DMS114 treated with DMSO at 0.1 percent for 48 hours (cell line): ENCODE measurements at regions not wholly inside any gene's neighbourhood (a gene's known extent, or its start where the extent isn't known, plus 50 kb on each side); places are given as distances from the start of the nearest gene placed in this dataset.

ENCODE experiments used
- DNase-seq: peaks from one replicate; lab custom pipeline; 2025; ENCODE audit not compliant: unreplicated experiment; lab: John Stamatoyannopoulos, UW

- DNase-seq: no peak
Measured at GRCh38 chr20:39105551-39105950, 143.4 kb downstream of the DHX35 start.

- no peak for DNase-seq
Measured at GRCh38 chr20:39103732-39104131, 141.6 kb downstream of the DHX35 start.

- no peak for DNase-seq
Measured at GRCh38 chr20:39103305-39103704, 141.2 kb downstream of the DHX35 start.

- DNase-seq: no peak
Measured at GRCh38 chr20:39101895-39102294, 139.8 kb downstream of the DHX35 start.

GRCh38 chr20:39100691-39101090 is 138.5 kb downstream of the DHX35 start:
- DNase-seq: no peak

DNA sequence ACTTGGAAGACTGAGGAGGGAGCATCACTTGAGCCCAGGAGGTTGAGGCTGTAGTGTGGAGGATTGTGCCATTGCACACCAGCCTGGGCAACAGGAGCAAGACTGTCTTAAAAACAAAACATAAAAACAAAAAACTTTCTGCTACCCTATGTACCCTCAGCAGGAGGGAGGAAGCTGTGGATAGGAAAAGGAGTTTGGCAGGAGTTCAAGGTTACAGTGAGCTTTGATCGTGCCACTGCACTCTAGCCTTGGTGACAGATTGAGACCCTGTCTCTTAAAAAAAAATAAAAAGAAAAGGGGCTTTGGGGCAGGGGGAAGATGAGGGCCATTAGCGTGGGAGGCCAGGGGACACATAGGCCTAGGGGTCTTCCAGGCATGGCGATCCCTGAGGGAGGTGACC is 135.7 kb downstream of the DHX35 start:
- no peak for DNase-seq

GRCh38 chr20:39095870-39096269 is 133.7 kb downstream of the DHX35 start:
- no peak for DNase-seq

DNA sequence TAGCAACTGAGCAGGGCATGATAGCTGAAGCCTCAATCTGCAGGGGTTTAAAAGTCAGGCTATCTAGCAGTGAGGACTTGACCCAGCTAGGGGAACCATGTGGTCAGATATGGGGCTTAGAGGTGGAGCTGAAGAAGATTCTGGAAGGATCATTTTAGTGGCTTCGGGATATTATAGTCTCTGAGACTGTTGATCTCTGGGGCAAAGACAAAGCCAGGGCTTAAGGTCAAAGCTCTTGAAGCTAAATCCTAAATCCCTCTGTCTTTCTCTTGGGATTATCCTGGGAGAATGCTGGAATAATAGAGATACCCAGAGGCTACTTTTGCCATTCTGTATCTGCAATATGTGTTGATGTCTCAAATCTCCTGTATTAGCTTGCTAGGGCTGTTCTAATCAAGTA is 132.2 kb downstream of the DHX35 start:
- no peak for DNase-seq

GRCh38 chr20:39092733-39093410 is 130.7 kb downstream of the DHX35 start:
- no peak for DNase-seq

GRCh38 chr20:39090906-39091305 is 128.8 kb downstream of the DHX35 start:
- DNase-seq: no peak

GRCh38 chr20:39089797-39090196 is 127.7 kb downstream of the DHX35 start:
- no peak for DNase-seq
